HepG2 (cell line): ENCODE measurements at regions not wholly inside any gene's neighbourhood (a gene's known extent, or its start where the extent isn't known, plus 50 kb on each side); places are given as distances from the start of the nearest gene placed in this dataset.

Source experiments
- EZH2 ChIP-seq: conservative IDR thresholded peaks from 2 replicates; pipeline ENCODE4 v1.6.1; 2012; ENCODE audit warnings: mild to moderate bottlenecking, low read depth, low read length, moderate library complexity
- POLR2G ChIP-seq: fragments of 200-400 bp; formaldehyde crosslinking; IDR thresholded peaks from 2 replicates; pipeline ENCODE4 v1.6.1; 2018; ENCODE audit warnings: mild to moderate bottlenecking, low read depth, low read length, moderate library complexity
- ZNF282 ChIP-seq: fragments of 450-650 bp; IDR thresholded peaks from 2 replicates; pipeline ENCODE4 v1.6.1; 2018; ENCODE audit not compliant: partially characterized antibody
- ZNF652 ChIP-seq: IDR thresholded peaks from 2 replicates; pipeline ENCODE4 v1.6.1; 2016; ENCODE audit warnings: low read depth, borderline replicate concordance
- TF ChIP-seq, protein P1 (sequence below): sonication (generic); formaldehyde crosslinking; IDR thresholded peaks from 2 replicates; pipeline ENCODE4 v1.5.0; 2020; ENCODE audit warnings: mild to moderate bottlenecking, missing genetic modification reagents, moderate library complexity
- TF ChIP-seq, protein P2 (sequence below): sonication (generic); formaldehyde crosslinking; IDR thresholded peaks from 2 replicates; pipeline ENCODE4 v1.4.0; 2020; ENCODE audit warnings: missing genetic modification reagents

DNA sequence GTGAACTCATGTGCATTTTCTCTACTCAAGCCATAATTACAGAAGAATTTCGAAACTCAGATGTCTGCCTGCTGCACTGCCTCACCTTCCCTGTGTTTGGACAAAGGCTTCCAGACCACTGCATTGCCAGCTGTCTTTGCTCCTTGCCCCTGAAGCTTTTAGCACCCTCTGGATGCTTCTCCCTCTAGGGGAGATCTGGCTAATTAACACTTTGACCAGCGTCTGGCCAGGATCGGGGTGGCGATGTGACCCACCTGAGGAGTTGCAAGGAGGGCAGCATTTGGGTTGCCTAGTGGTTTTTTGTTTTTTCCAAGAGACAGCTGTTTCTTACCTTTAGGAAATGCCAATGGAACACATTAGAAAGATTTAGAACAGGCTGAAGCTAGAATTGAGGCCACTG, 127.7 kb upstream of the ZNF536 start:
- TF ChIP-seq POLR2G (no peak), EZH2 (no peak), ZNF652 (no peak), ZNF282 (no peak)
- TF ChIP-seq, protein P1, sequence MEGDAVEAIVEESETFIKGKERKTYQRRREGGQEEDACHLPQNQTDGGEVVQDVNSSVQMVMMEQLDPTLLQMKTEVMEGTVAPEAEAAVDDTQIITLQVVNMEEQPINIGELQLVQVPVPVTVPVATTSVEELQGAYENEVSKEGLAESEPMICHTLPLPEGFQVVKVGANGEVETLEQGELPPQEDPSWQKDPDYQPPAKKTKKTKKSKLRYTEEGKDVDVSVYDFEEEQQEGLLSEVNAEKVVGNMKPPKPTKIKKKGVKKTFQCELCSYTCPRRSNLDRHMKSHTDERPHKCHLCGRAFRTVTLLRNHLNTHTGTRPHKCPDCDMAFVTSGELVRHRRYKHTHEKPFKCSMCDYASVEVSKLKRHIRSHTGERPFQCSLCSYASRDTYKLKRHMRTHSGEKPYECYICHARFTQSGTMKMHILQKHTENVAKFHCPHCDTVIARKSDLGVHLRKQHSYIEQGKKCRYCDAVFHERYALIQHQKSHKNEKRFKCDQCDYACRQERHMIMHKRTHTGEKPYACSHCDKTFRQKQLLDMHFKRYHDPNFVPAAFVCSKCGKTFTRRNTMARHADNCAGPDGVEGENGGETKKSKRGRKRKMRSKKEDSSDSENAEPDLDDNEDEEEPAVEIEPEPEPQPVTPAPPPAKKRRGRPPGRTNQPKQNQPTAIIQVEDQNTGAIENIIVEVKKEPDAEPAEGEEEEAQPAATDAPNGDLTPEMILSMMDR (CRISPR knock-in tag), result no peak
- TF ChIP-seq, protein P2, sequence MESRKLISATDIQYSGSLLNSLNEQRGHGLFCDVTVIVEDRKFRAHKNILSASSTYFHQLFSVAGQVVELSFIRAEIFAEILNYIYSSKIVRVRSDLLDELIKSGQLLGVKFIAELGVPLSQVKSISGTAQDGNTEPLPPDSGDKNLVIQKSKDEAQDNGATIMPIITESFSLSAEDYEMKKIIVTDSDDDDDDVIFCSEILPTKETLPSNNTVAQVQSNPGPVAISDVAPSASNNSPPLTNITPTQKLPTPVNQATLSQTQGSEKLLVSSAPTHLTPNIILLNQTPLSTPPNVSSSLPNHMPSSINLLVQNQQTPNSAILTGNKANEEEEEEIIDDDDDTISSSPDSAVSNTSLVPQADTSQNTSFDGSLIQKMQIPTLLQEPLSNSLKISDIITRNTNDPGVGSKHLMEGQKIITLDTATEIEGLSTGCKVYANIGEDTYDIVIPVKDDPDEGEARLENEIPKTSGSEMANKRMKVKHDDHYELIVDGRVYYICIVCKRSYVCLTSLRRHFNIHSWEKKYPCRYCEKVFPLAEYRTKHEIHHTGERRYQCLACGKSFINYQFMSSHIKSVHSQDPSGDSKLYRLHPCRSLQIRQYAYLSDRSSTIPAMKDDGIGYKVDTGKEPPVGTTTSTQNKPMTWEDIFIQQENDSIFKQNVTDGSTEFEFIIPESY, result no peak
